Neuronal stem cell (in vitro differentiated cells): ENCODE measurements at regions not wholly inside any gene's neighbourhood (a gene's known extent, or its start where the extent isn't known, plus 50 kb on each side); places are given as distances from the start of the nearest gene placed in this dataset.

Source experiments
- DNase-seq: peaks from one replicate; pipeline ENCODE4 v3.0.0-alpha.2; 2013; ENCODE audit warnings: low spot score
- H2AFZ ChIP-seq: one replicate; pipeline ENCODE4 v1.6.1; 2013; ENCODE audit warnings: mild to moderate bottlenecking, low read length, inconsistent platforms
- H2AK5ac ChIP-seq: 2 replicates; pipeline ENCODE4 v1.6.1; 2013; ENCODE audit warnings: low read depth, mild to moderate bottlenecking, inconsistent platforms, low read length, moderate library complexity, mixed read lengths
- H2BK120ac ChIP-seq: 2 replicates; pipeline ENCODE4 v1.6.1; 2013; ENCODE audit warnings: low read depth, mild to moderate bottlenecking, inconsistent platforms, low read length, moderate library complexity, mixed read lengths
- H2BK12ac ChIP-seq: one replicate; pipeline ENCODE4 v1.6.1; 2013; ENCODE audit warnings: low read length, inconsistent platforms
- H2BK15ac ChIP-seq: 2 replicates; pipeline ENCODE4 v1.6.1; 2013; ENCODE audit warnings: mild to moderate bottlenecking, low read length, inconsistent platforms, mixed read lengths
- H2BK5ac ChIP-seq: one replicate; pipeline ENCODE4 v1.6.1; 2013; ENCODE audit warnings: inconsistent platforms, mild to moderate bottlenecking, low read length, moderate library complexity
- H3K14ac ChIP-seq: one replicate; pipeline ENCODE4 v1.6.1; 2013; ENCODE audit warnings: low read length, inconsistent platforms
- H3K18ac ChIP-seq: 2 replicates; pipeline ENCODE4 v1.6.1; 2013; ENCODE audit warnings: low read length, inconsistent platforms
- H3K23ac ChIP-seq: 2 replicates; pipeline ENCODE4 v1.6.1; 2013; ENCODE audit warnings: low read depth, mild to moderate bottlenecking, mixed read lengths, low read length, inconsistent platforms; ENCODE audit not compliant: poor library complexity
- H3K27ac ChIP-seq: replicated peaks from 3 replicates; pipeline ENCODE4 v1.5.1; 2013; ENCODE audit warnings: low read length, inconsistent platforms
- H3K27me3 ChIP-seq, 3 experiments: 2 replicates each; pipeline ENCODE4 v1.6.1; 2013; ENCODE audit warnings: low read length in 3 of 3, mild to moderate bottlenecking in 2 of 3, inconsistent platforms in 1 of 3, low read depth in 1 of 3, mixed read lengths in 1 of 3, moderate library complexity in 1 of 3; ENCODE audit not compliant: control insufficient read depth in 3 of 3, insufficient read depth in 3 of 3
- H3K36me3 ChIP-seq, 2 donors: replicated peaks in 1 of 2; 2 replicates each; pipeline ENCODE4 v1.6.1; 2013; ENCODE audit warnings: low read length in 2 of 2; ENCODE audit not compliant: control insufficient read depth in 2 of 2, insufficient read depth in 2 of 2
- H3K4ac ChIP-seq: 2 replicates; pipeline ENCODE4 v1.6.1; 2013; ENCODE audit warnings: inconsistent platforms, mild to moderate bottlenecking, low read length, moderate library complexity
- H3K4me1 ChIP-seq, 2 donors: 1 replicate in 1 of 2; 2 replicates in 1 of 2; pipeline ENCODE4 v1.6.1; 2013; ENCODE audit warnings: low read length in 2 of 2, low read depth in 1 of 2; ENCODE audit not compliant: control insufficient read depth in 2 of 2, insufficient read depth in 1 of 2
- H3K4me2 ChIP-seq: one replicate; pipeline ENCODE4 v1.6.1; 2013; ENCODE audit warnings: mild to moderate bottlenecking, low read length, inconsistent platforms; ENCODE audit not compliant: insufficient read depth, poor library complexity, severe bottlenecking
- H3K4me3 ChIP-seq, 2 donors: 2 replicates each; pipeline ENCODE4 v1.5.1; 2013; ENCODE audit warnings: low read length in 2 of 2, mild to moderate bottlenecking in 2 of 2, inconsistent platforms in 1 of 2, moderate library complexity in 1 of 2
- H3K79me1 ChIP-seq: one replicate; pipeline ENCODE4 v1.6.1; 2013; ENCODE audit warnings: low read depth, mild to moderate bottlenecking, inconsistent platforms, low read length, moderate library complexity
- H3K9ac ChIP-seq: one replicate; pipeline ENCODE4 v1.6.1; 2013; ENCODE audit warnings: mild to moderate bottlenecking, low read depth, low read length, inconsistent platforms; ENCODE audit not compliant: poor library complexity
- H3K9me3 ChIP-seq, 2 donors: replicated peaks in 1 of 2; 2 replicates each; pipeline versions ENCODE3 to v1.6.1; 2013; ENCODE audit warnings: low read length in 2 of 2, mild to moderate bottlenecking in 2 of 2, inconsistent platforms in 1 of 2, low read depth in 1 of 2, mixed read lengths in 1 of 2, moderate library complexity in 1 of 2; ENCODE audit not compliant: control insufficient read depth in 2 of 2, insufficient read depth in 1 of 2
- H4K8ac ChIP-seq: one replicate; pipeline ENCODE4 v1.6.1; 2013; ENCODE audit warnings: low read depth, mild to moderate bottlenecking, inconsistent platforms, low read length, moderate library complexity
- H4K91ac ChIP-seq: one replicate; pipeline ENCODE4 v1.6.1; 2013; ENCODE audit warnings: low read length, low read depth, mild to moderate bottlenecking, inconsistent platforms; ENCODE audit not compliant: poor library complexity
- WGBS, 2 donors: extraction: QIAGEN DNeasy Blood & Tissue Kit; methylation state at CpG; one replicate each; pipeline ENCODE4 v1.1.7; 2013; ENCODE audit warnings: missing lambda C conversion rate in 2 of 2, mixed read lengths in 1 of 2; ENCODE audit not compliant: insufficient read length in 2 of 2, insufficient replicate concordance in 1 of 2; ENCODE audit errors: extremely low coverage in 2 of 2; 5-methylcytosine and 5-hydroxymethylcytosine counted together

GRCh38 chr6:144928847-144929246 is 643.7 kb downstream of the UTRN start:
- Histone ChIP-seq H3K9ac (no peak overlapping the region), H3K4me2 (no peak overlapping the region), H2AFZ (no peak overlapping the region), H4K8ac (no peak overlapping the region), H3K36me3 (no peaks in the 10 kb centered on the region), H3K23ac (no peak overlapping the region), H2BK120ac (no peak overlapping the region), H3K4ac (no peak overlapping the region), H3K27me3 (no peaks in the 10 kb centered on the region), H2BK15ac (no peak overlapping the region), H2BK12ac (no peak overlapping the region), H3K27ac (no peak overlapping the region), H3K14ac (no peak overlapping the region), H3K4me3 (no peak overlapping the region), H2BK5ac (no peak overlapping the region), H3K18ac (no peak overlapping the region), H3K79me1 (no peaks in the 10 kb centered on the region), H4K91ac (no peak overlapping the region), H3K4me1 (no peaks in the 10 kb centered on the region), H3K9me3 (no peaks in the 10 kb centered on the region), H2AK5ac (no peak overlapping the region)
- no peak for DNase-seq
- no CpG with 5 or more reads among the region's 1 CpG for WGBS, 2 donors

- no peak overlapping the region for H3K27ac ChIP-seq
- H3K14ac ChIP-seq, result no peak overlapping the region
- H2BK5ac ChIP-seq, result no peak overlapping the region
- no peak overlapping the region for H2AK5ac ChIP-seq
- H4K91ac ChIP-seq, result no peak overlapping the region
- H3K4me3 ChIP-seq, result no peak overlapping the region
- no peak overlapping the region for H3K23ac ChIP-seq
- no peaks in the 10 kb centered on the region for H3K4me1 ChIP-seq
- H3K9ac ChIP-seq, result no peak overlapping the region
- H4K8ac ChIP-seq, result no peak overlapping the region
- no peak overlapping the region for H3K4ac ChIP-seq
- H3K9me3 ChIP-seq, result no peaks in the 10 kb centered on the region
- no peaks in the 10 kb centered on the region for H3K36me3 ChIP-seq
- H2BK120ac ChIP-seq, result no peak overlapping the region
- no peak overlapping the region for H3K18ac ChIP-seq
- no peak overlapping the region for H2BK15ac ChIP-seq
- H2AFZ ChIP-seq, result no peak overlapping the region
- H2BK12ac ChIP-seq, result no peak overlapping the region
- WGBS, 2 donors, result no CpG with 5 or more reads among the region's 1 CpG
- H3K27me3 ChIP-seq, result no peaks in the 10 kb centered on the region
- H3K79me1 ChIP-seq, result no peaks in the 10 kb centered on the region
- no peak overlapping the region for H3K4me2 ChIP-seq
- DNase-seq, result no peak
Measured at GRCh38 chr6:144929262-144929661, 644.1 kb downstream of the UTRN start.

- no peak overlapping the region for H3K9ac ChIP-seq
Measured at GRCh38 chr6:144931172-144932035, 646.3 kb downstream of the UTRN start.

GRCh38 chr6:144932621-144933020 is 647.5 kb downstream of the UTRN start:
- no CpG with 5 or more reads among the region's 1 CpG for WGBS, 2 donors
- H3K14ac ChIP-seq, result no peak overlapping the region
- no peak overlapping the region for H4K91ac ChIP-seq
- no peaks in the 10 kb centered on the region for H3K79me1 ChIP-seq
- H2BK12ac ChIP-seq, result no peak overlapping the region
- H3K18ac ChIP-seq, result no peak overlapping the region
- H4K8ac ChIP-seq, result no peak overlapping the region
- no peak overlapping the region for H3K23ac ChIP-seq
- H2BK5ac ChIP-seq, result no peak overlapping the region
- H3K36me3 ChIP-seq, result no peaks in the 10 kb centered on the region
- H3K27ac ChIP-seq, result no peak overlapping the region
- no peak overlapping the region for H2BK120ac ChIP-seq
- no peak overlapping the region for H3K4me2 ChIP-seq
- no peaks in the 10 kb centered on the region for H3K4me1 ChIP-seq
- H3K9me3 ChIP-seq, result peaks cover 0 to 2% of the 10 kb centered on the region in 2 donors
- no peak overlapping the region for H3K4me3 ChIP-seq
- H3K27me3 ChIP-seq, result no peaks in the 10 kb centered on the region
- H2AFZ ChIP-seq, result no peak overlapping the region
- H3K9ac ChIP-seq, result no peak overlapping the region
- H2AK5ac ChIP-seq, result no peak overlapping the region
- H2BK15ac ChIP-seq, result no peak overlapping the region
- H3K4ac ChIP-seq, result no peak overlapping the region
- no peak for DNase-seq

More at GRCh38 chr6:144931172-144932035, 646.3 kb downstream of the UTRN start:
- H3K23ac ChIP-seq, result no peak overlapping the region
- no peak overlapping the region for H4K91ac ChIP-seq
- no peak overlapping the region for H3K4me3 ChIP-seq
- no peak overlapping the region for H2BK120ac ChIP-seq
- H2BK12ac ChIP-seq, result no peak overlapping the region
- no peak overlapping the region for H3K18ac ChIP-seq
- no peaks in the 10 kb centered on the region for H3K27me3 ChIP-seq
- H3K27ac ChIP-seq, result no peak overlapping the region
- no peak overlapping the region for H2BK5ac ChIP-seq
- H3K9me3 ChIP-seq, result peaks cover 0 to 2% of the 10 kb centered on the region in 2 donors
- no peaks in the 10 kb centered on the region for H3K36me3 ChIP-seq
- H3K4me1 ChIP-seq, result no peaks in the 10 kb centered on the region
- no peak for DNase-seq
- no peak overlapping the region for H3K14ac ChIP-seq
- H3K79me1 ChIP-seq, result no peaks in the 10 kb centered on the region
- H4K8ac ChIP-seq, result no peak overlapping the region
- no peak overlapping the region for H3K4me2 ChIP-seq
- H3K4ac ChIP-seq, result no peak overlapping the region
- no peak overlapping the region for H2BK15ac ChIP-seq
- no peak overlapping the region for H2AFZ ChIP-seq
- H2AK5ac ChIP-seq, result no peak overlapping the region
- WGBS, 2 donors, result no CpG with 5 or more reads among the region's 6 CpGs
